Astrocyte (in vitro differentiated cells and primary cell): ENCODE measurements at regions not wholly inside any gene's neighbourhood (a gene's known extent, or its start where the extent isn't known, plus 50 kb on each side); places are given as distances from the start of the nearest gene placed in this dataset.

Experiments used
- DNase-seq: peaks from one replicate; pipeline ENCODE4 v3.0.0-alpha.2; 2010; ENCODE audit warnings: low read depth
- FAIRE-seq: peaks from 2 replicates; lab custom pipeline; 2011; peaks lifted over from hg19 to GRCh38; lab: Jason Lieb, UNC
- H2AFZ ChIP-seq: 2 replicates; pipeline ENCODE4 v1.6.0; 2012; ENCODE audit warnings: low read depth, low read length, inconsistent platforms
- H3K27ac ChIP-seq: 2 replicates; pipeline ENCODE4 v1.5.1; 2011; ENCODE audit warnings: low read depth, low read length, inconsistent platforms
- H3K27me3 ChIP-seq: 2 replicates; pipeline ENCODE4 v1.6.0; 2011; ENCODE audit warnings: low read length, inconsistent platforms; ENCODE audit not compliant: insufficient read depth
- H3K36me3 ChIP-seq: 2 replicates; pipeline ENCODE4 v1.5.1; 2011; ENCODE audit warnings: low read length, inconsistent platforms; ENCODE audit not compliant: insufficient read depth
- H3K4me1 ChIP-seq: 2 replicates; pipeline ENCODE4 v1.5.1; 2011; ENCODE audit warnings: low read length, inconsistent platforms; ENCODE audit not compliant: insufficient read depth
- H3K4me2 ChIP-seq: 2 replicates; pipeline ENCODE4 v1.6.0; 2012; ENCODE audit warnings: low read length, inconsistent platforms
- H3K4me3 ChIP-seq: 2 replicates; pipeline ENCODE4 v1.5.1; 2011; ENCODE audit warnings: low read depth, mild to moderate bottlenecking, low read length, inconsistent platforms; ENCODE audit not compliant: insufficient read depth
- H3K79me2 ChIP-seq: 2 replicates; pipeline ENCODE4 v1.6.0; 2012; ENCODE audit warnings: mild to moderate bottlenecking, low read length, inconsistent platforms; ENCODE audit not compliant: insufficient read depth
- H3K9ac ChIP-seq: 2 replicates; pipeline ENCODE4 v1.6.0; 2012; ENCODE audit warnings: mild to moderate bottlenecking, low read length, inconsistent platforms
- H3K9me3 ChIP-seq: 2 replicates; pipeline ENCODE4 v1.5.1; 2012; ENCODE audit warnings: low read depth, mild to moderate bottlenecking, low read length, inconsistent platforms; ENCODE audit not compliant: insufficient read depth
- H4K20me1 ChIP-seq: 2 replicates; pipeline ENCODE4 v1.6.0; 2012; ENCODE audit warnings: low read length, inconsistent platforms; ENCODE audit not compliant: insufficient read depth
- H3K27ac Mint-ChIP-seq: one replicate; pipeline ENCODE4 v1.8.0; 2021; ENCODE audit warnings: mild to moderate bottlenecking, mixed read lengths; ENCODE audit not compliant: unreplicated experiment
- H3K27me3 Mint-ChIP-seq: one replicate; pipeline ENCODE4 v1.8.0; 2021; ENCODE audit warnings: low read depth, mixed read lengths; ENCODE audit not compliant: unreplicated experiment
- H3K36me3 Mint-ChIP-seq: one replicate; pipeline ENCODE4 v1.8.0; 2021; ENCODE audit warnings: low read depth, mixed read lengths; ENCODE audit not compliant: unreplicated experiment
- H3K4me1 Mint-ChIP-seq: one replicate; pipeline ENCODE4 v1.8.0; 2021; ENCODE audit warnings: low read depth, mixed read lengths; ENCODE audit not compliant: unreplicated experiment
- H3K4me3 Mint-ChIP-seq: one replicate; pipeline ENCODE4 v1.8.0; 2021; ENCODE audit warnings: mild to moderate bottlenecking, moderate library complexity, mixed read lengths; ENCODE audit not compliant: unreplicated experiment
- H3K9me3 Mint-ChIP-seq: one replicate; pipeline ENCODE4 v1.8.0; 2021; ENCODE audit warnings: mild to moderate bottlenecking, mixed read lengths; ENCODE audit not compliant: unreplicated experiment
- EZH2 ChIP-seq: IDR thresholded peaks from 2 replicates; pipeline ENCODE4 v1.6.1; 2012; ENCODE audit warnings: mild to moderate bottlenecking, low read length, inconsistent platforms; ENCODE audit not compliant: insufficient read depth
- TF ChIP-seq, protein P1 (sequence below): IDR thresholded peaks from 2 replicates; pipeline ENCODE4 v1.5.1; 2011; ENCODE audit warnings: low read depth, mild to moderate bottlenecking, inconsistent platforms, low read length, moderate library complexity; ENCODE audit not compliant: insufficient read depth

DNA sequence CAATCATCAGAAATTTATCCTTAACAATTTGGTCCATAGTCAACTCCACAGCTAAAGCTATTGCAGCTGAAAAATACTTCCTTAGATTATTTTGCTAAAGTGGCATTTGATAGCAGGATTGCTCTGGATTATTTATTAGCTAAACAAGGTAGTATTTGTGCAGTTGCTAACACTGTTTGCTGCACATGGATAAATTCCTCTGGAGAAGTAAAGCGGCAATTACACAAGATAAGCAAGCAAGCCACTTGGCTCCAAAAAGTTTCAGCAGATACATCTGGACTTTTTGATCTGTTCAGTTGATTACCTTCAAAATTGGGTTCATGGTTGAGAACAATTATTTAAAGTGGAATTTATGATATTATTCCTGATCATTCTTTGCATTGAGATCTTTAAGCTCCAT is 971.5 kb downstream of the C4orf33 start:
- no peak overlapping the region for H3K9ac ChIP-seq
- Mint-ChIP-seq H3K4me3 (no peak overlapping the region), H3K36me3 (no peaks in the 10 kb centered on the region), H3K4me1 (no peaks in the 10 kb centered on the region), H3K27ac (no peak overlapping the region), H3K9me3 (no peaks in the 10 kb centered on the region), H3K27me3 (no peaks in the 10 kb centered on the region)
- no peaks in the 10 kb centered on the region for H3K9me3 ChIP-seq
- FAIRE-seq (no peak), DNase-seq (no peak)
- H3K79me2 ChIP-seq: no peaks in the 10 kb centered on the region
- H3K36me3 ChIP-seq: no peaks in the 10 kb centered on the region
- no peaks in the 10 kb centered on the region for H3K4me1 ChIP-seq
- H3K4me2 ChIP-seq: no peak overlapping the region
- H3K27me3 ChIP-seq: no peaks in the 10 kb centered on the region
- H4K20me1 ChIP-seq: no peaks in the 10 kb centered on the region
- H3K4me3 ChIP-seq: no peak overlapping the region
- no peak overlapping the region for H3K27ac ChIP-seq
- H2AFZ ChIP-seq: no peak overlapping the region
- no peak for TF ChIP-seq EZH2
- TF ChIP-seq, protein P1, sequence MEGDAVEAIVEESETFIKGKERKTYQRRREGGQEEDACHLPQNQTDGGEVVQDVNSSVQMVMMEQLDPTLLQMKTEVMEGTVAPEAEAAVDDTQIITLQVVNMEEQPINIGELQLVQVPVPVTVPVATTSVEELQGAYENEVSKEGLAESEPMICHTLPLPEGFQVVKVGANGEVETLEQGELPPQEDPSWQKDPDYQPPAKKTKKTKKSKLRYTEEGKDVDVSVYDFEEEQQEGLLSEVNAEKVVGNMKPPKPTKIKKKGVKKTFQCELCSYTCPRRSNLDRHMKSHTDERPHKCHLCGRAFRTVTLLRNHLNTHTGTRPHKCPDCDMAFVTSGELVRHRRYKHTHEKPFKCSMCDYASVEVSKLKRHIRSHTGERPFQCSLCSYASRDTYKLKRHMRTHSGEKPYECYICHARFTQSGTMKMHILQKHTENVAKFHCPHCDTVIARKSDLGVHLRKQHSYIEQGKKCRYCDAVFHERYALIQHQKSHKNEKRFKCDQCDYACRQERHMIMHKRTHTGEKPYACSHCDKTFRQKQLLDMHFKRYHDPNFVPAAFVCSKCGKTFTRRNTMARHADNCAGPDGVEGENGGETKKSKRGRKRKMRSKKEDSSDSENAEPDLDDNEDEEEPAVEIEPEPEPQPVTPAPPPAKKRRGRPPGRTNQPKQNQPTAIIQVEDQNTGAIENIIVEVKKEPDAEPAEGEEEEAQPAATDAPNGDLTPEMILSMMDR: no peak

DNA sequence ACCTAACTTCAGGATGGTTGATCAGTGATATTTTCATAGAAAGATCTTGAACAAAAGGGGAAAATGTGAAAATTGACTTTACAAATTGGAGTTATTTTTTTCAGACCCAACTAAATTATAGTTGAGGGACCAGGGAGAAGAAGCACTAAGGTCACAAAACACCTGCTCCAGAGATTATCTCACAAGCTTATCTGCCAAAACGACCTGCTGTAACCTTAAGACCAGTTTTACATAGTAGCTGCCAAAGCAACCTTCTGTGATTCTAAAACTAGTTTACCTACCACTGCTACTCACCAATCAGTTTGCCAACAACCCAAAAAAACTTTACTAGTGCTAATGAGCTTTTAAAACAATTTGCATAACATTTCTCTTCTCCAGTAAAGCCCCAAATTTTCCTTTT is 972.1 kb downstream of the C4orf33 start:
- H3K27ac ChIP-seq: no peak overlapping the region
- H3K4me3 ChIP-seq: no peak overlapping the region
- H3K36me3 ChIP-seq: no peaks in the 10 kb centered on the region
- Mint-ChIP-seq H3K4me3 (no peak overlapping the region), H3K36me3 (no peaks in the 10 kb centered on the region), H3K27me3 (no peaks in the 10 kb centered on the region), H3K27ac (no peak overlapping the region), H3K9me3 (no peaks in the 10 kb centered on the region), H3K4me1 (no peaks in the 10 kb centered on the region)
- H3K27me3 ChIP-seq: no peaks in the 10 kb centered on the region
- no peak for TF ChIP-seq EZH2
- TF ChIP-seq, protein P1: no peak
- no peaks in the 10 kb centered on the region for H4K20me1 ChIP-seq
- no peaks in the 10 kb centered on the region for H3K9me3 ChIP-seq
- H3K4me1 ChIP-seq: no peaks in the 10 kb centered on the region
- H3K4me2 ChIP-seq: no peak overlapping the region
- DNase-seq (no peak), FAIRE-seq (no peak)
- H2AFZ ChIP-seq: no peak overlapping the region
- no peak overlapping the region for H3K9ac ChIP-seq
- no peaks in the 10 kb centered on the region for H3K79me2 ChIP-seq

DNA sequence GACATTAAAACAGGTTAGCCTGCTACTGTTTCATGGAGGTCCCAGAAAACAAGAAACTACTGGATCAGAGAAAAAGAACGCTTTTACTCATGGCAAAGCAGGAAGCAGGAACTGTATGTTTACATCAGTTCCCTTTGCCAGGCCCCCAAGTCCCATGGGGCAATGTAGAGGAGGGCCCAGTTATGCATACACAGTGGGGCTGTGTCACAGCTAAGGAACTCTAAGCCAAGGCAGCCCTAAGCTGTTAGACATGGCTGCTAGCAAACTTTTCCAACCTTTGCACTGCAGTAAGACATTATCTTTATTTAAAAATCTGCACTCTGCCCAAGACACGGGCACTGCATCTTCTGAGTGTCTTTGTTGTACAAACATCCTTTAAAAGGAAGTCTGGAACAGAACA is 975.8 kb downstream of the C4orf33 start:
- H3K4me3 ChIP-seq: no peak overlapping the region
- Mint-ChIP-seq H3K27me3 (no peaks in the 10 kb centered on the region), H3K4me3 (no peak overlapping the region), H3K36me3 (no peaks in the 10 kb centered on the region), H3K4me1 (no peaks in the 10 kb centered on the region), H3K27ac (no peak overlapping the region), H3K9me3 (no peaks in the 10 kb centered on the region)
- no peak overlapping the region for H3K27ac ChIP-seq
- DNase-seq (no peak), FAIRE-seq (no peak)
- H4K20me1 ChIP-seq: no peaks in the 10 kb centered on the region
- TF ChIP-seq EZH2: no peak
- TF ChIP-seq, protein P1: no peak
- H3K9ac ChIP-seq: no peak overlapping the region
- H3K79me2 ChIP-seq: no peaks in the 10 kb centered on the region
- H3K4me2 ChIP-seq: no peak overlapping the region
- H3K9me3 ChIP-seq: no peaks in the 10 kb centered on the region
- no peaks in the 10 kb centered on the region for H3K36me3 ChIP-seq
- H3K4me1 ChIP-seq: no peaks in the 10 kb centered on the region
- H2AFZ ChIP-seq: no peak overlapping the region
- no peaks in the 10 kb centered on the region for H3K27me3 ChIP-seq
